HG03457 (cell line): ENCODE measurements at regions not wholly inside any gene's neighbourhood (a gene's known extent, or its start where the extent isn't known, plus 50 kb on each side); places are given as distances from the start of the nearest gene placed in this dataset.

ENCODE experiments used
- ATAC-seq: cut with Tn5 transposase; IDR thresholded peaks from one replicate; pipeline ENCODE4 v1.9.1; 2021; ENCODE audit warnings: moderate number of reproducible peaks; ENCODE audit not compliant: unreplicated experiment

GRCh38 chr17:33750943-33751701 is 458.0 kb upstream of the ASIC2 start:
- ATAC-seq, result no peak

DNA sequence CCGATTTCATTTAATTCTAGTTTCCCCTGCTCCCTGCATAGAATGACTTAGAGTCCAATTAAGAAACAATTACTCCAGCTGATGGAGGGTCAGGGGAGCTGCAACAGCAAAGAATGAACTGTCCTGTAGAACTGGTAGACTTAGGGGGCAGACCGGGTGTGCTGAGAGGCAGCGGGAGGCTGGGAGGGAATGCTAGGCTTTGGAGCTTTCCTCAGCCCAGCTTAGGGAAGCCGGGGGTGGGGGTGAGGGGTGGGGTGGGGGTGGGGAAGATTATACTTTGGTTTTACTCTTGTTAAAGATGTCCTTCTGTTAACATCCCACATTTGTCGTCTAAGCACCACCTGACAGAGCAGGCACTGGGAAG is 458.6 kb upstream of the ASIC2 start:
- no peak for ATAC-seq

- no peak for ATAC-seq
These were observed 460.4 kb upstream of the ASIC2 start for GRCh38 chr17:33753452-33753851.

DNA sequence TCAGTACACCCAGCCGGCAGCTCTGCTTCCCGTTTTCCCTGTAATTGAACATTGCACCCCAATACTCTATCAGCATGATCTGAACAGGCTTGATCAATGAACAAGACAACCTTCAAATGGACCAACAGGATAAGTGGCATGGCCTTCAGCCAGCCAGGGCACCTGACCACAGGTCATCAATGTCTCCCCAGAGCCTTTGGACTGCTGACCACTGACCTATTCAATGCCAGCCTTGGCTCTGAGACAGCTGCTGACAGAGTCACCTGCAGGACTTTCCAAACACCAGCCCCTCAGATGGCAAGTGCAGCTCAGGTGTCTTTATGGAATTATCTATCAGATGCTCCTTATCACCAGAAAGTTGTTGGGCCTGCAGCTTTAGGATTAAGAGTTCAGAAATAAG is 462.9 kb upstream of the ASIC2 start:
- no peak for ATAC-seq

DNA sequence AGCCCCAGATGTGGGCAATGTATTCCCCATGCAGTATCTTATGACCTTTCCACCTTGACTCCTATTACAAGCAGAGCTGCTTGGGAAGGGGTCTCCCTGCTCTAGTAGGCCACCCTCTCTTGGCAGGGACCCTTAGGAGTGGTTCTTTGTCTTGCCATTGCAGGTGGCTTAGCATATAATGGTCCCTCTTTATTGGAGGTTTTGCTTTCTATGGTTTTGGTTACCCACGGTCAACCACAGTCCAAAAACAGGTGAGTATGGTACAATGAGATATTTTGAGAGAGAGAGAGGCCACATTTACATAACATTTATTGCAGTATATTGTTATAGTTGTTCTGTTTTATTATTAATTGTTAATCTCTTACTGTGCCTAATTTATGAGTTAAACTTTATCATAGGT is 472.8 kb upstream of the ASIC2 start:
- ATAC-seq, result no peak

- ATAC-seq, result no peak
These were observed 473.6 kb upstream of the ASIC2 start for GRCh38 chr17:33766721-33767120.

DNA sequence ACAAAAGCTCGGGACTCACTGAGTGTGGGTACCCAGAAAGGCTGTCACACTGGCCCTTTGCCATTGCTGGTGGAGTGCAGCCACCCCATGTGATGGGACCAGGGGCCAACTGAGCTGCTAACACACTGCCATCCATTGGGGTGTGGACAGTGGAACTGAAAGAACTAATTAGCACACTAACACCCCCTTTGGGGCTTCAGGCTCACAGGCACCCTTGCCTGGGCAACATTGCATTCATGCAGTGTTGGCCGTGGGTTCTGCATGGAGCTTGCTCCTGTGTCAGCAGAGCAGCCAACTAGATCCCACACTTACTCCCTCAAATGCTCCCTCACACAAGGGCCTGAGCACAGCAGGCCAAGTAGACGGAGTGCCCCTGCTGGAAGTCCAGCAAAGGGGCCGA is 476.0 kb upstream of the ASIC2 start:
- ATAC-seq, result no peak

DNA sequence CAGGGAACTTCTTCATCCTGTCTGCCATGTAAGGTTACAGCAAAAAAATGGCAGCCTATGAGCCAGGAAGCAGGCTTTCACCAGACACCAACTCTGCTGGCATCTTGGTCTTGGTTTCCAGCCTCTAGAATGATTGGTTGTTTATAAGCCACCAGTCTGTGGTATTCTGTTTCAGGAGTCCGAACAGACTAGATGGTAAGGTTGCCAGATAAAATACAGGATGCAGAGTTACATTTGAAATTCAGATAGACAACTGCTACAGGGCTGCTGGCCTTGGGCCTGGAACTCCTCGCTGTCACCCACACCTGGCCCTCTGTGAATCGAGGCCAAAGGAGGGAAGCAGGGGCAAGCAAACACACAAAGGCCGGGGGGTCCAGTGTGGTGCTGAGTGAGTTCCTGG is 478.8 kb upstream of the CCL2 start:
- ATAC-seq, result no peak

DNA sequence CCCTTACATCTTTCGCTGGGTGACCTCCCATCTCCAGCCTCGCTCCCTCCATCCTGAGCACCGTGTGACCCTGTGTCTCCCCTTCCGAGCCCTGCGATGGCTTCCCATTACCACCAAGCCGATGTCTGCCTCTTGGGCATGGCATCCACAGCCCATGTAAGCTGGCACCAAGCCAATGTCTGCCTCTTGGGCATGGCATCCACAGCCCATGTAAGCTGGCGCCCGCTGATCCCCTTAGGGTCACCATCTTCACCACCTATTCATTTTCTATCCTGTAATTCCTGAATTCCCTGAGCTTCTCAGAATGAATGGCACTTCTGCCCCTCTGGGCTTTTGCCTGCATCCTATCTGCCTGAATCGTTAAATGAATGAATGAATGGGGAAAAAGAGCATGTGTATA is 478.2 kb upstream of the CCL2 start:
- ATAC-seq, result no peak

DNA sequence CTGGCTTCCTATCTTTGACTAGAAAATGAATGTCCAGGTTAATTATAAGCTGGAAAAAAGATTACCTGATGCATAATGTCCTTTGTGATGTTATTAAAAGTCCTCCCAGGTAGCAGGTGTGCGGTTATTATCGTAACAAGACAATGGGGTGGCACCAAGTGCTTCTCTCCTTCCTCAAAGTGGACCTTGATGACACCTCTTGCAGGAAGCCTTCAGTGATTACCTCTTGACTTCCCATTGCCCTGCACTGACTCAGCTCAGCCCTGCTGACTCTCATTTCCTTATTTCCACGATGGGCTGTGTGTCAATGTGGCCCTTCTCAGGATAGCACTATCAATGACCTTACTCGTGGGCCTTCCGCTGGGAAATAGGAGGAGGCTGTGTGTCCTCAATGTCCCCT is 477.4 kb upstream of the CCL2 start:
- no peak for ATAC-seq

- ATAC-seq, result no peak
These were observed 476.4 kb upstream of the CCL2 start for GRCh38 chr17:33778505-33779233.

DNA sequence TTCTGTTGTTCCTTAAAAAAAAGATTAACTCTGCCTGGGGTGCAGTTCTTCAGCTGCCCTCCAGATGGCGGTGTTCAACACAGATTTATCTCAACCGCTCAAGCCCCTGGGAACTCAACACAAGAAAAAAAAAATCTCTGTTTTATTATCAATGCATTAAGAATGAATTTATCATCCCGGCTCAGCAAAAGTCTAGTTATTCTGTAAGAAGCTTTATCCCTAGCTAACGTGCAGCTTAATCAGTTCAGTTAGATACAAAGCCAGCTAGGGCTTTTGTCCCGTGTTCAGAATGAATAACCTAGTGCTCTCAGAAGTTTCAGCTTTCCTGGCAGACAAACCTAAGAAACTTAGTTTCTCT is 475.9 kb upstream of the CCL2 start:
- no peak for ATAC-seq

DNA sequence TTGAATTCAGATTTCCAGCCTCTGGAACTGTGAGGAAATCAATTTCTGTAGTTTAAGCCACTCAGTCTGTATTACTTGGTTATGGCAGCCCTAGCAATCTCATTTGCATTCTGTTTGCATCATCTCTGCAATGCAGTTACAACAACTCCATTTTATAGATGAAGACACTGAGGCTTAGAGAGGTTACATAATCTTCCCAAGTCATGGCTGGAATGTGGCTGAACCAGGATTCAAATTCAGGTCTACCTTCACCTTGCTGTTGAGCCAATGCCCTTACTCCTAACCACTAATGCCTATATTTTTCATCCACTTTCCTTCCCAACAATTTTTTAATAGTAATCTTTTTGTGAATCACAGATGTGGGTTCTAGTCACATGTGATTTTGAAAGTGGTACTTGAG is 469.8 kb upstream of the CCL2 start:
- ATAC-seq, result no peak

- ATAC-seq, result no peak
These were observed 468.6 kb upstream of the CCL2 start for GRCh38 chr17:33786478-33786877.

GRCh38 chr17:33789658-33790057 is 465.4 kb upstream of the CCL2 start:
- no peak for ATAC-seq

GRCh38 chr17:33797181-33797580 is 457.9 kb upstream of the CCL2 start:
- no peak for ATAC-seq

DNA sequence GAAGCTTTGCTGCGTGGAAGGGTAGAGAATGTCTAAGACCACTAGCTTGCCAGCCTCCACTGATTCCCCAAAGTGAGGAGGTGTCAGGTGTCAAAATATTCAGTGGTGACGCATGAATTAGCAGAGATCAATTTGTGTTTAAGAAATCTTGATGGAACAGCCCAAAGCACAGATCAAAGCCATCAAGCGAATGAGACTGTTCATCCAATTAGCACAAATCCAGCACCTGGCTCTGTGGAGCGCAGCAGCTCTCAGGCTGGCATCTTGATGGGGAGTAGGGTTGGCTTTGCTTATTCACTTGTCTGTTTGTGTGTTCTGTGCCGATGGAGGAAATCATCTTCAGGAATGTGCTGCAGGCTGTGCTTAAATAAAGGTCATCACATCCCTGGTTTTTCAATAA is 456.8 kb upstream of the CCL2 start:
- no peak for ATAC-seq

GRCh38 chr17:33802349-33803198 is 452.5 kb upstream of the CCL2 start:
- ATAC-seq, result no peak

GRCh38 chr17:33803199-33803685 is 451.8 kb upstream of the CCL2 start:
- no peak for ATAC-seq

GRCh38 chr17:33803686-33804085 is 451.4 kb upstream of the CCL2 start:
- no peak for ATAC-seq

- ATAC-seq, result no peak
These were observed 450.7 kb upstream of the CCL2 start for GRCh38 chr17:33804401-33804800.

- no peak for ATAC-seq
These were observed 448.5 kb upstream of the CCL2 start for GRCh38 chr17:33806631-33807030.
